ENCODE measurements at regions not wholly inside any gene's neighbourhood (a gene's known extent, or its start where the extent isn't known, plus 50 kb on each side); places are given as distances from the start of the nearest gene placed in this dataset.
A peak's percentile ranks its signal among the peaks of the same experiment; 100 is the strongest.
"Not testable (repeated sequence)": the region's sequence is repeated elsewhere in the genome, so short reads cannot be mapped to it uniquely, and the experiment has no call there.

- Histone ChIP-seq H3K9me3 (peaks cover 0 to 35% of the 10 kb centered on the region in 2 donors), H3K27ac (no peak overlapping the region), H3K27me3 (no peaks in the 10 kb centered on the region), H3K36me3 (no peaks in the 10 kb centered on the region), H3K4me3 (no peak overlapping the region), H3K4me1 (no peaks in the 10 kb centered on the region)
- TF ChIP-seq, protein P1, sequence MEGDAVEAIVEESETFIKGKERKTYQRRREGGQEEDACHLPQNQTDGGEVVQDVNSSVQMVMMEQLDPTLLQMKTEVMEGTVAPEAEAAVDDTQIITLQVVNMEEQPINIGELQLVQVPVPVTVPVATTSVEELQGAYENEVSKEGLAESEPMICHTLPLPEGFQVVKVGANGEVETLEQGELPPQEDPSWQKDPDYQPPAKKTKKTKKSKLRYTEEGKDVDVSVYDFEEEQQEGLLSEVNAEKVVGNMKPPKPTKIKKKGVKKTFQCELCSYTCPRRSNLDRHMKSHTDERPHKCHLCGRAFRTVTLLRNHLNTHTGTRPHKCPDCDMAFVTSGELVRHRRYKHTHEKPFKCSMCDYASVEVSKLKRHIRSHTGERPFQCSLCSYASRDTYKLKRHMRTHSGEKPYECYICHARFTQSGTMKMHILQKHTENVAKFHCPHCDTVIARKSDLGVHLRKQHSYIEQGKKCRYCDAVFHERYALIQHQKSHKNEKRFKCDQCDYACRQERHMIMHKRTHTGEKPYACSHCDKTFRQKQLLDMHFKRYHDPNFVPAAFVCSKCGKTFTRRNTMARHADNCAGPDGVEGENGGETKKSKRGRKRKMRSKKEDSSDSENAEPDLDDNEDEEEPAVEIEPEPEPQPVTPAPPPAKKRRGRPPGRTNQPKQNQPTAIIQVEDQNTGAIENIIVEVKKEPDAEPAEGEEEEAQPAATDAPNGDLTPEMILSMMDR (IDR thresholded peaks at IDR 0.05): no peak
- ATAC-seq (no peak), DNase-seq (no peak)
- intact Hi-C loops (cut with DNase I): no loop called here
Observed at GRCh38 chr1:68831281-68831680, 334.4 kb upstream of the DEPDC1 start.

DNA sequence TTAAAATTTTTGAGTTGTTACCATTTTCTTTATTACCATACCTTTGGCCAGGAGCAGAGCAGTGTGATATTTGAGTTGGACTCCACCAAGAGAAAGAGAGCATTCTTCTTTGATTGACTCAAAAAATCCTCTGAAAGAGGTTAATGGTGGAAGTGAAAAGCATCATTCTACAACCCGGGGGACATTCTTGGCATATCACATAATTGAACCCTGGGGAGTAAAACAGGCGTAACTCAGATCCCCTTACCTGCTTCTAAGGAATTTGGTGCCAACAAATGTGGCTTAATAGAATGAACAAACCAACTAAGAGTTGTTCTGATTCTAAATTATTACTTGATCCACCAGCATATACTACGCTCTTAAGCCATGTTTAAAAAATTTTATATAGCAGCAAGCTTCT lies 351.1 kb upstream of the DEPDC1 start:
- no peaks in the 10 kb centered on the region for H3K9me3 ChIP-seq
- no peak for ATAC-seq
- H3K4me3 ChIP-seq: no peak overlapping the region
- no peaks in the 10 kb centered on the region for H3K27me3 ChIP-seq
- TF ChIP-seq, protein P1 (IDR thresholded peaks at IDR 0.05): no peak
- no peak for DNase-seq
- H3K27ac ChIP-seq: no peak overlapping the region
- no peaks in the 10 kb centered on the region for H3K4me1 ChIP-seq
- no peaks in the 10 kb centered on the region for H3K36me3 ChIP-seq
- intact Hi-C loops (cut with DNase I): no loop called here

DNA sequence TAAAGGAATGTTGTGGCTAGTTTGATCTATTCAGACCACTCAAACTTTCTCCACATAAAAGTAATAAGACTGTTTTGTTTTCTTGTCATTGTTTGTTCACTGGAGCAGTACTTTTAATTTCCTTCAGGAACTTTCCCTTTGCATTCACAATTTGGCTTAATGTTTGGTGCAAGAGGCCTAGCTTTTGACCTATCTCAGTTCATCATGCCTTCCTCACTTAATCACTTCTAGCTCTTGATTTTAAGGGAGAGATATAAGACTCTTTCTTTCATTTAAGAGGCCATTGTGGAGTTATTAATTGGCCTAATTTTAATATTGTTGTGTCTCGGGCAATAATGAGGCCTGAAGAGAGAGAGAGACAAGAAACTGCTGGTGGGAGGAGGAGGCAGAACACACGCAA lies 371.7 kb upstream of the DEPDC1 start:
- H3K36me3 ChIP-seq: no peaks in the 10 kb centered on the region
- no peaks in the 10 kb centered on the region for H3K4me1 ChIP-seq
- TF ChIP-seq, protein P1 (IDR thresholded peaks at IDR 0.05): no peak
- H3K27me3 ChIP-seq: no peaks in the 10 kb centered on the region
- H3K9me3 ChIP-seq: peaks cover 0 to 43% of the 10 kb centered on the region in 2 donors
- H3K27ac ChIP-seq: no peak overlapping the region
- ATAC-seq: no peak
- intact Hi-C loops (cut with DNase I): no loop called here
- peak in 2 of 4 donors; percentile 19 to 47 for DNase-seq
- H3K4me3 ChIP-seq: no peak overlapping the region

DNA sequence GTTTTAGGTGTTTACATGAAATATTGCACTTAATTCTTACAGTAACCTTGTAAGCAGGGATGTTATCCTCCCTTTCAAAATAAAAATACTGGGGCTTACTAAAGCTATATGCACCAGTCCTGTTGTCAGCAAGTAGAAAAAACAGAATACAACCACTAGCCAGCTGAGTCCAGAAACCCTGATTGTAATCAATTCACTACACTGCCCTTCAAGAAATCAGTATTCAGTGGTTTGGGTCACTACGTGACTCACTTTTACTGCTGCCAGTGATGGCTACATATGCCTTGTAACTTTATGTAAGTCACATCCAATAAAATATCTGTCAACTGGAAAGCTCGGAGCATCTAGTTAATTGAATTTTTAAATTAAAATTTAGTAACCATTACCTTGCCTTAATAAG lies 376.3 kb upstream of the DEPDC1 start:
- DNase-seq (no peak), ATAC-seq (no peak)
- Histone ChIP-seq H3K4me3 (no peak overlapping the region), H3K27me3 (no peaks in the 10 kb centered on the region), H3K4me1 (no peaks in the 10 kb centered on the region), H3K9me3 (peaks cover 0 to 35% of the 10 kb centered on the region in 2 donors), H3K36me3 (no peaks in the 10 kb centered on the region), H3K27ac (no peak overlapping the region)
- TF ChIP-seq, protein P1 (IDR thresholded peaks at IDR 0.05): no peak
- intact Hi-C loops (cut with DNase I): no loop called here

- intact Hi-C loops (cut with DNase I); H3K36me3 ChIP-seq; H3K4me3 ChIP-seq; ATAC-seq; H3K27me3 ChIP-seq; H3K9me3 ChIP-seq; H3K4me1 ChIP-seq; DNase-seq; H3K27ac ChIP-seq: not testable (repeated sequence)
Observed at GRCh38 chr1:68881330-68882194, 384.7 kb upstream of the DEPDC1 start.

DNA sequence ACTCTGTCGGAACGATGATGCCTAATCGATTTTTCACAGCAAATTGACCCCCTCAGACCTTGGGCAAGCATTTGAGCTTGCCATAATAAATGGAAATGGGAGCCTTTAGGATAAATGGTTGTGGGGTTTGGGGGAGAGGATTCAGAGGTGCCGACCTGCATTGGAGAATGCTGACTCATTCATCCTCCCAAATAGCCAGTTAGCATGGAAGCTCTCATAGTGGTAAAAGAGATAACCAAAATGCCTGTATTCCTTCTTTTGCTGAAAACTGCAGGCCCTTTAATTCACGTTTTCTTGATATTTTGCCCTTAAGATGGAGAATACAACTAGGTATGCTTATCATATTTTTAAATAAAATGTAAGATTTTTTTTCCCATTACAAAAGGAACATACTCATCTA lies 392.6 kb upstream of the DEPDC1 start:
- Histone ChIP-seq H3K27ac (no peak overlapping the region), H3K9me3 (no peaks in the 10 kb centered on the region), H3K36me3 (no peaks in the 10 kb centered on the region), H3K4me1 (no peaks in the 10 kb centered on the region), H3K4me3 (no peak overlapping the region), H3K27me3 (no peaks in the 10 kb centered on the region)
- TF ChIP-seq, protein P1 (IDR thresholded peaks at IDR 0.05): no peak
- ATAC-seq (no peak), DNase-seq (no peak)
- intact Hi-C loops (cut with DNase I): no loop called here

Data from left lung (tissue), 4 donors.